ENCODE measurements at regions not wholly inside any gene's neighbourhood (a gene's known extent, or its start where the extent isn't known, plus 50 kb on each side); places are given as distances from the start of the nearest gene placed in this dataset.

DNA sequence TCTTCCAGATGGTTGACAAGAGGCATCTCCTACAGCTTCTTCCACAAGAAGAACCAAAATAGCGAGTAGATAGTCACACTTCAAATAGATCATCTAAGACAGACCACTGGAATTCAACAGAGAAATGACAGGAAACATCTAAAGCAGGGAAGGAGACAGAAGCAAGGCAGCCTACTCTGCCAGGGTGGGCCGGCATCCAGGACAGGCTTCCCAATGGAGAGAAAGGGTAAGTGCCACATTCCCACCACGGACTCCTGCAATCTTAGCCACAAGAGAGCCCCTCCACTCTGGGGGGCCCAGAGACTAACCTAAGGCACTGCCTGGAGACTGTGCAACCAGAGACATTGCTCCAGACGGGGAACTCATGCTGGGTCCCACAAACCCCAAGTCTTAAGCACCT lies 154.5 kb downstream of the NDUFA12 start:
- Histone ChIP-seq H3K4me3 (replicated peaks in 1 of 3; ENCODE audit: insufficient read depth in 1 of 3, low read depth in 1 of 3, low read length in 3 of 3) (no peak overlapping the region), H3K9me1 (replicated peaks; ENCODE audit: control insufficient read depth, extremely low read depth, insufficient read depth, low read length) (no peaks in the 10 kb centered on the region), H3K4me2 (ENCODE audit: insufficient read depth, low read length) (no peak overlapping the region), H3K9ac (replicated peaks; ENCODE audit: extremely low read depth, insufficient read depth, low read length) (no peak overlapping the region), H3K9me3 (replicated peaks; ENCODE audit: control insufficient read depth, insufficient read depth, low read length) (no peaks in the 10 kb centered on the region), H4K20me1 (replicated peaks; ENCODE audit: control insufficient read depth, extremely low read depth, insufficient read depth, low read length) (no peaks in the 10 kb centered on the region), H3K79me2 (ENCODE audit: control insufficient read depth, insufficient read depth, low read length) (no peaks in the 10 kb centered on the region), H3K27me3 (ENCODE audit: control insufficient read depth in 2 of 2, insufficient read depth in 2 of 2, low read length in 2 of 2) (peaks cover 4 to 6% of the 10 kb centered on the region in 2 experiments), H3K4me1 (ENCODE audit: control insufficient read depth, extremely low read depth, insufficient read depth, low read length) (no peaks in the 10 kb centered on the region), H3K27ac (ENCODE audit: insufficient read depth, low read depth, low read length) (no peak overlapping the region), H2AFZ (ENCODE audit: low read depth, low read length) (no peak overlapping the region), H3K36me3 (ENCODE audit: control insufficient read depth in 2 of 2, extremely low read depth in 1 of 2, insufficient read depth in 2 of 2, low read length in 2 of 2) (no peaks in the 10 kb centered on the region)
- dilution Hi-C loops (cut with MboI; ENCODE audit: extremely low pct_ligation_motif_present, low sequenced_read_pairs) (no loop called here), intact Hi-C loops (cut with micrococcal nuclease) (no loop called here)
- ChIA-PET POLR2A (no interaction called here), CTCF (no interaction called here)
- FAIRE-seq (no peak), DNase-seq (ENCODE audit: low read depth, low spot score) (no peak)
- TF ChIP-seq GATA2 (IDR thresholded peaks at IDR 0.05; ENCODE audit: insufficient read depth, insufficient read length, low read depth, low read length) (no peak), POLR2A (IDR thresholded peaks at IDR 0.05; ENCODE audit: low read depth, low read length) (no peak), FOS (IDR thresholded peaks at IDR 0.05; ENCODE audit: borderline replicate concordance, insufficient read depth, low read length) (no peak), EZH2 (IDR thresholded peaks at IDR 0.05; ENCODE audit: borderline replicate concordance, low read depth, low read length, severe bottlenecking) (no peak), MYC (IDR thresholded peaks at IDR 0.05; ENCODE audit: low read depth, low read length) (no peak), JUN (IDR thresholded peaks at IDR 0.05; ENCODE audit: borderline replicate concordance, insufficient read depth, insufficient read length, low read depth) (no peak), POLR2AphosphoS5 (IDR thresholded peaks at IDR 0.05; ENCODE audit: insufficient read depth, low read depth, low read length) (no peak)
- TF ChIP-seq, protein P1, sequence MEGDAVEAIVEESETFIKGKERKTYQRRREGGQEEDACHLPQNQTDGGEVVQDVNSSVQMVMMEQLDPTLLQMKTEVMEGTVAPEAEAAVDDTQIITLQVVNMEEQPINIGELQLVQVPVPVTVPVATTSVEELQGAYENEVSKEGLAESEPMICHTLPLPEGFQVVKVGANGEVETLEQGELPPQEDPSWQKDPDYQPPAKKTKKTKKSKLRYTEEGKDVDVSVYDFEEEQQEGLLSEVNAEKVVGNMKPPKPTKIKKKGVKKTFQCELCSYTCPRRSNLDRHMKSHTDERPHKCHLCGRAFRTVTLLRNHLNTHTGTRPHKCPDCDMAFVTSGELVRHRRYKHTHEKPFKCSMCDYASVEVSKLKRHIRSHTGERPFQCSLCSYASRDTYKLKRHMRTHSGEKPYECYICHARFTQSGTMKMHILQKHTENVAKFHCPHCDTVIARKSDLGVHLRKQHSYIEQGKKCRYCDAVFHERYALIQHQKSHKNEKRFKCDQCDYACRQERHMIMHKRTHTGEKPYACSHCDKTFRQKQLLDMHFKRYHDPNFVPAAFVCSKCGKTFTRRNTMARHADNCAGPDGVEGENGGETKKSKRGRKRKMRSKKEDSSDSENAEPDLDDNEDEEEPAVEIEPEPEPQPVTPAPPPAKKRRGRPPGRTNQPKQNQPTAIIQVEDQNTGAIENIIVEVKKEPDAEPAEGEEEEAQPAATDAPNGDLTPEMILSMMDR (IDR thresholded peaks at IDR 0.05; ENCODE audit: extremely low read depth in 1 of 2, insufficient read depth in 1 of 2, low read depth in 1 of 2, low read length in 2 of 2): no peak
- TF ChIP-seq, protein P2, sequence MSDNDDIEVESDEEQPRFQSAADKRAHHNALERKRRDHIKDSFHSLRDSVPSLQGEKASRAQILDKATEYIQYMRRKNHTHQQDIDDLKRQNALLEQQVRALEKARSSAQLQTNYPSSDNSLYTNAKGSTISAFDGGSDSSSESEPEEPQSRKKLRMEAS (IDR thresholded peaks at IDR 0.05; ENCODE audit: insufficient read depth, insufficient read length): no peak
- BruUV-seq (replicated peaks): no TSS peak
